ENCODE measurements at regions not wholly inside any gene's neighbourhood (a gene's known extent, or its start where the extent isn't known, plus 50 kb on each side); places are given as distances from the start of the nearest gene placed in this dataset.

DNA sequence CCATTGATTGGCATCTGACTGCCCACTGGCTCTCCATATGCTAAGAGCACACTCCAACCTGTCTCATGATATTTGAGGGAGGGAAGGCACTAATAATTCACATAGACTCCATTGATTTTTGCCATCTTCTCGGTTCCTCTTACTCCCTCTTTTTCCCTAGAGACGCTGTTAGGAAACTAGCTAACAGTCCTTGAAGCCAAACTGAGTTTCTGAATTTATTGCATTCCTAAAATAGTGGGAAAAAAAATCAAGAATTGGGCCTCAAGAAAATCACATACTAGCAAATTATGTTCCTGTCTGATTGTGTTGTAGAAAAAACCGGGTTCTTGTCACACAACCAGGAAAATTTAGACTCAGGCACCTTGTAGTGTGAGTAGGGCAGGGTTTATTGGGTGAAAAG is 86.4 kb upstream of the SLC7A1 start:
- TF ChIP-seq MAX (IDR thresholded peaks at IDR 0.05) (no peak), EP300 (IDR thresholded peaks at IDR 0.05; ENCODE audit: borderline replicate concordance) (no peak)

All from Ishikawa (cell line).